GM21447 (cell line): ENCODE measurements at regions not wholly inside any gene's neighbourhood (a gene's known extent, or its start where the extent isn't known, plus 50 kb on each side); places are given as distances from the start of the nearest gene placed in this dataset.
"Not testable (repeated sequence)": the region's sequence is repeated elsewhere in the genome, so short reads cannot be mapped to it uniquely, and the experiment has no call there.

ENCODE experiments used
- ATAC-seq: cut with Tn5 transposase; IDR thresholded peaks from one replicate; pipeline ENCODE4 v1.9.1; 2021; ENCODE audit not compliant: unreplicated experiment

DNA sequence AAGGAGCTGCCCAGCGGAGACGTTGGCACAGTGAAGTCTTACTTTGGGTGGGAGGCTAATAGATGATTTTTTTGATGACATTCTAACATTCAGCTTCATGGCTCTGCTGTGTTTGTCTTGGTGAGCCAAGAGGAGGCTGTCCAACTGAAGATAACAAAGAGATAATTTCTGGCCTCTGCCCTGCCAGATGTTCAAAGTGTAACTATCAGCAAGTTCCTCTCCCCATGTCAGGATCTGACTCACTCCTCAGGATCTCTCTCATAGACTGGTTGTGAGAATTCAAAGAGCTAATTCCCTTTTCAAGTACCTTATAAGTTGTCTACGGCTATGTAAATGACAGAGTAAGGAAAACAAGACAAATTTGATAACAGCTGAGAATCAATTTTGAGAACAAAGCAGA is 1340.9 kb downstream of the XPNPEP1 start:
- ATAC-seq, result no peak

DNA sequence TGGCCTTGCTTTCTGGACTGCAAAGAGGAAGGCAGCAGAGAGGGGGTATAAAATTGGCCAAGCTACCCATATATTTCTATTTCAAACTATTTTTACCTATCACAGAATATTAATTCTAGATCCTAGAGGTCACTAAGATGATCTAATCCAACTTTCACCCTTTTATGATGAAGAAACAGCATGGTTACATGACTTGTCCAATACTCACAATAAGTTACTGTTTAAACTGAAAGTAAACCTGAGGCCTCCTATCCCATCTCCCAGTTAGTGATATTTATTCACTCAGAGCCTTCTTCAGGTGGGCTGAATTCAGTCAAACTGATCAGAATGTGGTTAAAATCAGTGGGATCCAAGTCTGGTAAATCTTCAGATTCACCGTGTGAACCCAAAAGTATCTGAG is 1345.1 kb downstream of the XPNPEP1 start:
- ATAC-seq, result no peak

DNA sequence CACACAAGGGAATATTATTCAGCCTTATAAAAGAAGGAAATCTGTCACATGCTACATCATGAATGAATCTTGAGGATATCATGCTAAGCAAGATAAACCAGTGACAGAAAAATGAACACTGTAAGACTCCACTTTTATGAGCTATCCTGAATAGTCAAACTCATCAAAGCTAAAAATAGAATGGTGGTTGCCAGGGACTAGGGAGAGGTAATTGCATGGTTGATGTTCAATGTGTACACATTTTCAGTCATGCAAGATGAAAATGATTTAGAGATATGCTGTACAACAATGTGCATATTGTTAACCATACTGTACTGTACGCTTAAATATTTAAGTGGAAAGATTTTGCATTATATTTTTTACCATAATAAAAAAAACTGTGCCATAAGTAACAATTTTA is 1349.1 kb downstream of the XPNPEP1 start:
- ATAC-seq, result no peak

DNA sequence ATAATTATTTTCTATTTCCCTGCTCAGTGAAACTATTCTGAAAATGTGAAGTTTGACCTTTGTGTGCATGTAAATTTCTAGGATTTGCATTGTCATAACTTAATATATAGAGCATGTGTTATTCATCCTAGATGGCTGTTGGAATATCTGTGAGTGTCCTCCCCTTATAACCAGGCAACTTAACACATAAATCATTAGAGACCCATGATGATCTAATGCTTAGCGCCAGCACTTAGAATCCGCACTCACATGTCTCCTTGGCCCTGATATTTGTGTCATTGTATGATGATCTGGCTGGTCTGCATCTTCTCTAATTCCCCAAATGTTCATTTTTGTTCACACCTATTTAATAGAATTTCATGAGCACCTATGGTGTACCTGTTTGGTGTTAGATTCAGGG is 1354.5 kb downstream of the XPNPEP1 start:
- no peak for ATAC-seq

DNA sequence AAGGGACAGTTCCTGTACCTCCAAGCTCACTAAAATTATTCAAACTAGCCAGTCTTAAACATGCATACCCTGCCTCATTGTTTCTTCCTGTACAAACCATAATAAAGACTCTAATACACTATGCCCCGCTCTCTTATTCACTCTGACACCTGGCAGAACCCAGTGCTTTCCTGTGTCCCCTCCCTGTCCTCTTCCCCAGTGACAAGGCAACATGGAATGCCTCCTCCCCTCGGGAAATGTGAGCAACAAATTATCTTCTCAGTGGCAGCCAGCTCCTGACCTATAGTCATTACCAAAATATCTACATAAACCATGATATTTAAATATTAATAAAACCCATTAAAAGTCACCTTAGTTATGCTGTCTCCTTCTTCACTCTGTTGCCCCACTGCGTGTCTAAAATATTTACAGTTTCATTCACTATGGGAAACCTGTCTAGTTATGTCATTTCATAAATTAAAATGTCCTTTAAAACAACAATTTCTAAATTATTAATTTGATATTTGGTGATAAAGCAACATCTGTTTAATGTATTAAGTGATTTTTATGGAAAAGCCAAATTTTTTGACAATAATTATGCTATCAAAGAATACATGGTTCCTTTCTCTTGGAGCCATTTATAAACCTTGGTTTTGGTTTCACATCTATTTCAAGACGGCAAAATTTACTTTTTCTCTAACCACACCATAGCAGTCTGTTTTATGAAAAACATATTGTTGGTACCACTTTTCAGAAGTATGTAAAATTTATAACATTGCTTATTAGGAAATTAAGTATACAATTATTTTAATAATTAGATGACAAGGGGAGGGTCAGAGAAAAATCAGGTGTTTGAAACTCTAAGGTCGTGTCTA is 1355.2 kb downstream of the XPNPEP1 start:
- ATAC-seq, result no peak

DNA sequence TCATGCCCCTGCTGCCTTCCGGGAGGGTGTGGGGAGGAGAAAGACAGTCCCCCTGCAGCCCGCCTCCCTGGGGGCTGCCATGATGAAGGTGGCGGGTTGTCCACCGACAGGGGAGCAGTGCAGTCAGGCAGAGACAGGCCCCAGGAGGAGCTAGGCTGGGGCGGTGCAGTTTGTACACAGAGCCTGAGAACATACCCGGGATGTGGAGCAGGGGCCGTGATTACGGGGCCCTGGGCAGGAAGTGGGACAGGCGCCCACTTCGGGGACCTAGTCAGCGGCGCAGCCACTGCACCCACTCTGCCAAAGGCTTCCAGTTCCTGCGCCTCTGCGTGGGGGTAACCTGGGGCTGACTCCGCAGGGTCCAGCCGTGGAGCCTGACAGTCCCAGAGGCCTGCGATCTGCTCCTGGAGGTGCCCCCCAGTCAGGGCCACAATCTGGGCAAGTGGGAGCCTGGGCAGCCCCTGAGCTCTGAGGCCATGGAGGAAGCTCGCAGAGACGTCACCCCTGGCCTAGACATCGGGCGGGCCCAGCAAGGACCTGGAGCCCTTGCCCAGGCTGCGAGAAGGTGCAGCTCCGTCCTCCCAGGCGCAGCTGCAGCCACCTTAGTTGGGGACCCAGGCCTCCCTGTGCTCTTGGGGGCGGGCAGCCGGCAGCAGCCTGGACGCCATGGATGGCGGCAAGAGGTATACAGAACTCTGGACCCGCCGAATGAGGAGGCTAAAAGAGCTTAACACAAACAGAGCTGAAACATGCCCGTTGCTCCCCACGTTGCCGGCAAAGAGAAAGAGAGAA is 1356.8 kb downstream of the XPNPEP1 start:
- ATAC-seq, result no peak

DNA sequence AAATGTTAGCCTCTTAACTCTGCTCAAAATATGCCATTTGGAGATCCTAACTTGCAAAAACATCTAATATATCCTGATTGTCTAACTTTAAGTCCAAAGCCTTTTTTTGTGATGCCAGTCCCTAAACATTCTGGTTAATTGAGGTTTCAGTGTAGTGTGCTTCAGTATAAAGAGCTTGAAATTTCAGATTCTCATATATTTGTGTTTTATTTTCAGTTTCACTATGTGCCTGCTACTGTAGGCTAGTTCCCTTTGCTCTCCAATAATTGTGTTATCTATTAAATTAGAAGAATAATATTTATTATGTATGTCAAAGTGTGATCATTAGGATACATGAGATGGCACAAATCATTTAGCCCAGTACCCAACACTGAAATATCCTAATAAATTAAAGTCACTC is 1361.2 kb downstream of the XPNPEP1 start:
- ATAC-seq, result no peak

DNA sequence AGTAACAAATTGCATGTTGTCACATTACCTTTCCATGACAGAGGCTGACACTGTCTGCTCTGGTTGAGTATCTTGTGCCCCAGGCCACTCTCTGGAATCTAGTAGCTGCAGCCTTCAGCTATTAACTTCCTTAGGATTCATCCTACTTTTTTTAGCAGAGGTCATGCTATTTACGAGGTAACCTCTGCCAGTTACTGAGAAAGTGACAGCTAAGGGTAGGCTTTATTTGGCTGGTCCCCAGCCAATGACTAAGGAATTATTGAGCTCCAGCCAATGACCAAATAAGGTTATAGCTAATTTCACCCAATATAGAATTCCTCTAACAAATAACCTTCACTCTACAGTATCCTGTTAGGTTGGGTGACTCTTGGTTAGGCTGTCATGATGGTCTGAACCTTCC is 1361.7 kb downstream of the XPNPEP1 start:
- ATAC-seq, result no peak

DNA sequence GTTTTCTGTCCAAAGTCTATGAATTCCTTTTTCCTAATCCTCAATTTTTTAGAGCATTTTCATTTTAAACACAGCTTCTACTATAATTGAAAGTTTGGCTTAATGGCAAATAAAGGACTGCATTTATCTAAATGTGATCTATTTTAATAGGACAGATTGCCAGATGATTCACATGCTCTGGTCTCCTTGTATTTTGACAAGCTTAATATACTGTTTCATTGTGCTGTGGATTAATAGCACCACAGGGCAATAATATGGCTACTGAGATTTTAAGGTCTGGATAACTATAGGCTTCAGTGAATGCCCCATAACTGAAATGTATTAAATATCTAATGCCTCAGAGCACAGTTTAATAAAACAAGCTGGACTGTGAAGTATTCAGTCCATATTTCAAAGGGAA is 1362.8 kb downstream of the XPNPEP1 start:
- no peak for ATAC-seq

DNA sequence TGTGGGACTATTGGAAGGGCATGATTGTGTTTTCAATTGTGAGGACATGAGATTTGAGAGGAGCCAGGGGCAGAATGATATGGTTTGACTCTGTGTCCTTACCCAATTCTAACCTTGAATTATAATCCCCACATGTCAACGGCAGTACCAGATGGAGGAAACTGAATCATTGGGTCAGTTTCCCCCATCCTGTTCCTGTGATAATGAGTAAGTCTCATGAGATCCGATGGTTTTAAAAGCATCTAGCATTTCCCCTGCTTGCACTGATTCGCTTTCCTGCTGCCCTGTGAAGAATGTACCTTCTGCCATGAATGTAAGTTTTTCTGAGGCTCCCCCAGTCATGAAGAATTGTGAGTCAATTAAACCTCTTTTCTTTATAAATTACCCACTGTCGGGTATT is 1367.1 kb downstream of the XPNPEP1 start:
- no peak for ATAC-seq

DNA sequence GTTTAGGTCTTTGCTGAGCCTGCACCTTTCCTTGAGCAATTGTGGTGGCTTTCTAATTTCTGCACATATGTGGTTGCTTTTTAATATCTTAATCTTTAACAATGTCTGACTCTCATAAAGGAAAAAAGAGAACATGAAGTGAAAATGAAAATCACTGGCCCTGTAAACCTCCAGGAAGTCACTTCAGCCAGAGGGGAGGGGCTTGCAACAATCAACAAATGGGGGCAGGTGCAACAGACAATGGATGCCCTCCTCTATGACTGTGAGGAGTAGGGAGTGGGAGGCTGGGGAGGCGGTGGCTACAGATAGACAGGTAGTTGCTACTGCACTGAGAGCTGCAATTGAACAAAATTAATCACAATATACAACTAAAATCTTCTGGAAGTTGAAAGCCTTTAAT is 1377.4 kb downstream of the XPNPEP1 start:
- ATAC-seq, result peak; percentile 71

DNA sequence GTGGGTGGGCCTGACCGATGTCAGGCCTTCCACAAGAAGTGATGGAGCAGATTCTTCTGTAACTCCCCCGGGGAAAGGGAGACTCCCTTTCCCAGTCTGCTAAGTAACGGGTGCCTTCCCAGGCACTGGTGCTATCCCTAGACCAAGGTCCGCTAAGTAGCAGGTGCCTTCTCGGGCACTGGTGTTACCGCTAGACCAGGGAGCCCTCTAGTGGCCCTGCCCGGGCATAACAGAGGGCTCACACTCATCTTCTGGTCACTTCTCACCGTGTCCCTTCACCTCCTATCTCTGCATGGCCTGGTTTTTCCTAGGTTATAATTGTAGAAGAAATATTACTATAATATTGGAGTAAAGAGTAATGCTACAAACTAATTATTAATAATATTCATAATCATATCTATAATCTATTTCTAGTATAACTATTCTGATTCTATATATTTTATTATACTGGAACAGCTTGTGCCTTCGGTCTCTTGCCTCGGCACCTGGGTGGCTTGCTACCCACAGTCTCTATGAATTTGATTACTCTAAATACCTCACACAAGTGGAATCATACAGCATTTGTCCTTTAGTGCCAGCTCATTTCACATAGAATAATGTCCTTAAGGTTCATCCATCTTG is 1378.7 kb downstream of the XPNPEP1 start:
- no peak for ATAC-seq

DNA sequence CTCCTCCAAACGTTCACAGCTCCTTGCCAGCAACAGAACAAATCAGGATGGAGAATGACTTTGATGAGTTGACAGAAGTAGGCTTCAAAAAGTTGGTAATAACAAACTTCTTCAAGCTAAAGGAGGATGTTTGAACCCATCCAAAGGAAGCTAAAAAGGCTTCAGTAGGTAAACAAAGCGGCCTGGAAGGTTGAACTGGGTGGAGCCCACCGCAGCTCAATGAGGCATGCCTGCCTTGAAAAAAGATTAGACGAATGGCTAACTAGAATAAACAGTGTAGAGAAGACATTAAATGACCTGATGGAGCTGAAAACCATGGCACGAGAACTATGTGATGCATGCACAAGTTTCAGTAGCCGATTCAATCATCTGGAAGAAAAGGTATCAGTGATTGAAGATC is 1369.0 kb upstream of the SORCS1 start:
- not testable (repeated sequence) for ATAC-seq

DNA sequence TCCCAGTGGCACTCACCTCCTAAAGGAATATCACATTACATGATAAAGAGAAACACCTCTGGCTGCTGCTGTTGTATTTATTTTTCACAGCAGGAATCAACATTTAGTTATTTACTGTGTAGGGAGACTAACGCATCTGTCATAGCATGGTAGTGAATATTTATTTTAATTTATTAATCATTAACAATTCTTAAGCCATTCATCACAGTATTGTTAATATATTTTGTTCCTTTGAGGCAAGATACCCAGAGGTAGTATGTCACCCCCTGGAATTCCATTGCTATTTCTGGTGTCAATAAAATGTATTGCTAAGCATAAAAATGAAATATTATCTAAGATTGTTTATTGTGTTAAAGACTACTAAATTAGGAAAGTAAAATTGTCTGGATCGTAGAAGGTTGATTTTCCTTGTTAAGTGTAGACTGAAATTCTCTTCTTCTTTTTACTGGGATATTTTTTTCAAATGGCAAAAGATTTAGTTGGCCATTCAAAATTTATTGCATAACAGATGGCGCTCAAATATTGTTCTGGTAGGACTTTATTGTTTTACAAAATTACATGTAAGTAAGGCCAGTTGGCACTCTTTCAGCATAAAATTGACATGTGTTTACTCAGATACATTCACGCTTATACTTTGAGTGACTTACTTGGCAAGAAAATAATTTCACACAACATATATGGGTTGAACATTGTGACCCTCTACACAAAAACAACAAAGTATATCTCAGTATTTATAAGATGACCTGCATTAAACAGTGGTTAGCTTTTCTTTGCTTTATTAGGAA is 1358.7 kb upstream of the SORCS1 start:
- no peak for ATAC-seq

DNA sequence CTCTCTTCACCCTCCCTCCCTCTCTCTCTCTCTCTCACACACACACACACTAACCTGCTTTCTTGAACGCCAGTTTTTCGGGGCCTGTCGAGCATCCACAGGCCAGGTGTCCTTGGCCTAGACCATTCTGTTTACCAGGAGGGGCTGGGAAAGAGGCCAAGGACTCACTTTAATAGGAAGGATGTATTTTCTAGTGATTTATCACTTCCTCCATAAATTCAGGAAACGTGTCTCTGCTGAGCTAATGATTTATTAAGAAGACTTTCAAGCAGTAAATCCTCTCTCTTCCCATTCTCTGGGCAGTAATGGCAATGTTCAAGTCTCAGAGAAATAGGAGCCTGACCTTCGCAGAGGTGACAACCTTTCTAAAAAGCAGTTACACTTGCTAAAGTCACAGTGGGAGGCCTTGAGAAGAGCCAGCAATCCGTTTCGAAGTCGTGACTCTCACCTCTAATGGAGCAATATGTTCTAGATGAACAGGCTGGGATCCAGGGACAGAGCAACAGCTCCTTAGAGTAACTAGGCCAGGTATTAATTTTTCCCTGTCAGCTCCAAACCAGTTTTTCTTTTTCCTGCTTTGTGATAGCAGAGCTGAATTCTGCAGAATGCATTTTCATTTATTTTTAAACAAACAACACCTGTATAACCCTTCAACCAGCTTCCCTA is 1357.5 kb upstream of the SORCS1 start:
- ATAC-seq, result no peak

DNA sequence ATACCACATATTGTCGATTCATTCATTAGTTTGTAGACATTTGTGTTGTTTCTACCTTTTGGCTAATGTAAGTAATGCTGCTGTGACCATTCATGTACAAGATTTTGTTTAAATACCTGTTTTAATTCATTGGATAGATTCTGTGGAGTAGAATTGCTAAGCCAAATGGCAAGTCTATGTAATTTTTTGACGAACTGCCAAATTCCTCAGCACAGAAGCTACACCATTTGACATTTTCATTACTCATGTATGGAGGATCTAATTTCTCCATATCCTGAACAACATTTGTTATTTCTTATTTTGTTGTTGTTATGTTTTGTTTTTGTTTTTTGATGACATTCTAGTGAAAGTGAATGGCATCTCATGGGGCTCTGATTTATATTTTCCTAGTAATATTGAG is 1351.3 kb upstream of the SORCS1 start:
- ATAC-seq, result no peak

DNA sequence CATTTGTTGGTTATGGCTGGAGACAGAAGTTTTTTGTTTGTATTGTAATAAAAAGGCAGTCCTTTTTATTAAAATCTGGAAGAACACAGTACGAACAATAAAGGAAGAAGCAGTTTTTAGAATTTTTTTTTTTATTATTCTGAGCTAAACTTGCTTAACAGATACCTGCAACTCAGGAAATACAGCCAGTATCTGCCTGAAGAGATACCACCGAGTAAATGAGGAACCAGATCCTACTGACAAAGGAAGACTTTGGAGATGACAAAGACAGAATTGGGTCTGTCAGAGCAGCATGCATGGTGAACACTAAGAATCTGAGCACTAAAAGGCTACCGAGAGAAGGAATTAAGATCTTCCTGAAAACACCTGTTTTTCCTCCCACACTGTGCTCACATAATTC is 1335.9 kb upstream of the SORCS1 start:
- no peak for ATAC-seq

DNA sequence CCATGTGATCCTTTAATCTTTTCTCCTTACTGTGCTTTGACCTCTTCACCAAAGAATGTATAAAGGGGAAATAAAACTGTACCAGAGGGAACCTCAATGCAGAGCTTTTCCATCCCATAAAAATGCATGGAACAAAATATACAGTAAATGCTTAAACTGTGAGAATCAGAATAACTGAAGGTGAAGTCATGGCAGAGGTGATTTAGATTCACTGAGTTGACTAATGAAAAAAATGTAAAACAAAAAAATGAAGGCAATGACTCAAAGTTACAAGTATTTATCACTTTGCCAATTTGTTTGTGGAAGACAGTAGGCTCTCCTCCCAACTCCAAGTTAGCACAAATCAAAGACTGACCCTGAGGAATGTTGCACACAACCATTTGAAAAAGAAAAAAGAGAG is 1331.6 kb upstream of the SORCS1 start:
- ATAC-seq, result no peak

DNA sequence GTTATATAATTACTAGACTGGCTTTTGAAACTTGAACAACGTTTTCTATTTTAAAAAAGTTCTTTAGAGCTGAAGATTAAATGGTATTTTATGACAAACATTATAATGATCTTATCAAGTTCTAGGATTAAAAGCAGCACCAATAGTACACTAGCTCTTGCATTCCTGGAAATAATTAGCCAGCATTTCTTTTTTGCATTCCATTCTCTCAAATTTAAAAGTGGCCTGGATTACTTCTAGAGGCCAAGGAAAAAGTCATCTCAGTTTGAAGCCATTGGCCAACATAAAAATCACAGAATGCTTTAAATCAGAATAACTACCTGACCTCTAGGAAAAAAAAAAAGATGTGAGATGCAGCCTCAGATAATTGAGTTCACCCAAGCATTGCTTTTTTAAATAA is 1326.4 kb upstream of the SORCS1 start:
- ATAC-seq, result no peak

DNA sequence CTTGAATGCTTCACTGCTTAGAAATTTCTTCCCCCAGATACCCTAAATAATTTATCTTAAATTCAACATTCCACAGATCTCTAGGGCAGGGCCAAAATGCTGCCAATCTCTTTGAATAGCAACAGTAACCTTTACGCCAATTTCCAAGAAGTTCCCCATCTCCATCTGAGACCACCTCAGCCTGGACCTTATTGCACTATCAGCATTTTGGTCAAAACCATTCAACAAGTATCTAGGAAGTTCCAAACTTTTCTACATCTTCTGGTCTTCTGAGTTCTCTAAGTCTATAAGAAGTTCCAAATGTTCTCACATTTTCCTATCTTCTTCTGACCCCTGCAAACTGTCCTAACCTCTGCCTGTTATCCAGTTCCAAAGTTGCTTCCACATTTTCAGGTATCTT is 1306.9 kb upstream of the SORCS1 start:
- ATAC-seq, result no peak

DNA sequence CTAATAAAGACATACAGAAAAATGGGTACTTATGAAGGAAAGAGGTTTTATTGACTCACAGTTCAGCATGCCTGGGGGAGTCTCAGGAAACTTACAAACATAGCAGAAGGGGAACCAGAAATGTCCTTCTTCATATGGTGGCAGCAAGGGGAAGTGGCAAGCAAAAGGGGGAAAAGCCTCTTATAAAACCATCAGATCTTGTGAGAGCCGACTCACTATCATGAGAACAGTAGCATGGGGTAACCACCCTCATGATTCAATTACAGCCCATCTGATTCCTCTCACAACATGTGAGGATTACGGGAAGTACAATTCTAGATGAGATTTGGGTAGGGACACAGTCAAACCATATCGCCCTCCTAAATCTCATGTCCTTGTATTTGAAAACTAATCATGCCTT is 1305.4 kb upstream of the SORCS1 start:
- ATAC-seq, result no peak
